Mesothelial cell of epicardium (in vitro differentiated cells): ENCODE measurements at regions not wholly inside any gene's neighbourhood (a gene's known extent, or its start where the extent isn't known, plus 50 kb on each side); places are given as distances from the start of the nearest gene placed in this dataset.

Source experiments
- DNase-seq, 2 experiments: peaks; one replicate each; pipeline ENCODE4 v3.0.0; 2021; ENCODE audit warnings: low spot score in 2 of 2; ENCODE audit not compliant: unreplicated experiment in 2 of 2
- H3K27ac Mint-ChIP-seq: 2 replicates; pipeline ENCODE4 v1.8.0; 2021; ENCODE audit warnings: mixed read lengths
- H3K27me3 Mint-ChIP-seq: 2 replicates; pipeline ENCODE4 v1.8.0; 2021; ENCODE audit warnings: low read depth, mixed read lengths
- H3K36me3 Mint-ChIP-seq: 2 replicates; pipeline ENCODE4 v1.8.0; 2021; ENCODE audit warnings: mixed read lengths
- H3K4me1 Mint-ChIP-seq: 2 replicates; pipeline ENCODE4 v1.8.0; 2021; ENCODE audit warnings: mixed read lengths
- H3K4me3 Mint-ChIP-seq: 2 replicates; pipeline ENCODE4 v1.8.0; 2021; ENCODE audit warnings: mild to moderate bottlenecking, moderate library complexity, mixed read lengths
- H3K9me3 Mint-ChIP-seq: 2 replicates; pipeline ENCODE4 v1.8.0; 2021; ENCODE audit warnings: mixed read lengths
- TF ChIP-seq, protein P1 (sequence below): fragments of 200-600 bp; sonication (generic); IDR thresholded peaks from one replicate; pipeline ENCODE4 v1.5.0; 2021; ENCODE audit warnings: antibody characterized with exemption; ENCODE audit not compliant: unreplicated experiment

GRCh38 chr15:39529457-39529856 lies 51.4 kb upstream of the THBS1 start:
- peaks cover 3% of the 10 kb centered on the region for H3K9me3 Mint-ChIP-seq
- no peak overlapping the region for H3K4me3 Mint-ChIP-seq
- H3K27me3 Mint-ChIP-seq, result peaks cover 2% of the 10 kb centered on the region
- TF ChIP-seq, protein P1, sequence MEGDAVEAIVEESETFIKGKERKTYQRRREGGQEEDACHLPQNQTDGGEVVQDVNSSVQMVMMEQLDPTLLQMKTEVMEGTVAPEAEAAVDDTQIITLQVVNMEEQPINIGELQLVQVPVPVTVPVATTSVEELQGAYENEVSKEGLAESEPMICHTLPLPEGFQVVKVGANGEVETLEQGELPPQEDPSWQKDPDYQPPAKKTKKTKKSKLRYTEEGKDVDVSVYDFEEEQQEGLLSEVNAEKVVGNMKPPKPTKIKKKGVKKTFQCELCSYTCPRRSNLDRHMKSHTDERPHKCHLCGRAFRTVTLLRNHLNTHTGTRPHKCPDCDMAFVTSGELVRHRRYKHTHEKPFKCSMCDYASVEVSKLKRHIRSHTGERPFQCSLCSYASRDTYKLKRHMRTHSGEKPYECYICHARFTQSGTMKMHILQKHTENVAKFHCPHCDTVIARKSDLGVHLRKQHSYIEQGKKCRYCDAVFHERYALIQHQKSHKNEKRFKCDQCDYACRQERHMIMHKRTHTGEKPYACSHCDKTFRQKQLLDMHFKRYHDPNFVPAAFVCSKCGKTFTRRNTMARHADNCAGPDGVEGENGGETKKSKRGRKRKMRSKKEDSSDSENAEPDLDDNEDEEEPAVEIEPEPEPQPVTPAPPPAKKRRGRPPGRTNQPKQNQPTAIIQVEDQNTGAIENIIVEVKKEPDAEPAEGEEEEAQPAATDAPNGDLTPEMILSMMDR, result no peak
- no peak for DNase-seq
- peaks cover 9% of the 10 kb centered on the region for H3K4me1 Mint-ChIP-seq
- H3K36me3 Mint-ChIP-seq, result no peaks in the 10 kb centered on the region
- H3K27ac Mint-ChIP-seq, result no peak overlapping the region

DNA sequence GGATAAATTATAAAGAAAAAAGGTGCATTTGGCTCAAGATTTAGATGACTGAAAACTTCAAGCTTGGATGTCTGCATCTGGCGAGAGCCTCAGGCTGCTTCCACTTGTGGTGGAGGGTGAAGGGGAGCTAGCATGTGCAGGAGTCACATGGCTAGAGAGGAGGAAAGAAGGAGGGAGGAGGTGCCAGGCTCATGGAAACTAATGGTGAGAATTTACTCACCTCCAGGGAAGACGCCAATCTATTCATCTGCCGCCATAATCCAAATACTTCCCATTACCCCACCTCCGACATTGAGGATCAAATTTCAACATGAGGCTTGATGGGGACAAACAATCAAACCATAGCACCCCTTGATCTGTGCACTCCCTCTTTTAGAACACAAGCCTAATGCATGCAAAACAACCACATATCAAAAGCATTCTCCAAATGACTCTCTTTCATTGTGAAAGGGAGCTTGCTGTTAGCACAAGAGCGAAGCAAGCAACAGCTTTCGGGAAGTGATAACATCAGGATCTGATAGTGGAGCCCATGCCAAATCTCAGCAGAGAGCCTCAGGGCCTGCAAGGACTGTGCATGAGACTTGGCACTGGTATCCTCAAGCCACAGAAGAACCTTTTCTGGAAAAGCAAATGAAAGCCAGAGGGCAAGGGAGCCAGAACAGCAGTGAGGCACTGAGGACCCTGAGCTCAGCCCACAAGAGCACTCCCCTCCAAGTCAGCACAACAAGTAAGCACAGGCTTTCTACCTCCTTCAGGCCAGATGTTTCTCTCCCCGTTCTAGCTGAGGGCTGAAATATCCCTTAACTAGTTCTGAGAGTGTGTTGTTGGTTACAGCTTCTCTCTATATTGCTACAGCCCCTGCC lies 50.2 kb upstream of the THBS1 start:
- Mint-ChIP-seq H3K36me3 (no peaks in the 10 kb centered on the region), H3K4me1 (peaks cover 9% of the 10 kb centered on the region), H3K27me3 (peaks cover 2% of the 10 kb centered on the region), H3K27ac (no peak overlapping the region), H3K4me3 (no peak overlapping the region), H3K9me3 (no peaks in the 10 kb centered on the region)
- TF ChIP-seq, protein P1, result no peak
- DNase-seq, result no peak
